CD4-positive, alpha-beta T cell treated with Interleukin-15 for 1 hour (primary cell): ENCODE measurements at regions not wholly inside any gene's neighbourhood (a gene's known extent, or its start where the extent isn't known, plus 50 kb on each side); places are given as distances from the start of the nearest gene placed in this dataset.
"Not testable (repeated sequence)": the region's sequence is repeated elsewhere in the genome, so short reads cannot be mapped to it uniquely, and the experiment has no call there.

Experiments
- DNase-seq: peaks from one replicate; pipeline ENCODE4 v3.0.0-alpha.2; 2020

DNA sequence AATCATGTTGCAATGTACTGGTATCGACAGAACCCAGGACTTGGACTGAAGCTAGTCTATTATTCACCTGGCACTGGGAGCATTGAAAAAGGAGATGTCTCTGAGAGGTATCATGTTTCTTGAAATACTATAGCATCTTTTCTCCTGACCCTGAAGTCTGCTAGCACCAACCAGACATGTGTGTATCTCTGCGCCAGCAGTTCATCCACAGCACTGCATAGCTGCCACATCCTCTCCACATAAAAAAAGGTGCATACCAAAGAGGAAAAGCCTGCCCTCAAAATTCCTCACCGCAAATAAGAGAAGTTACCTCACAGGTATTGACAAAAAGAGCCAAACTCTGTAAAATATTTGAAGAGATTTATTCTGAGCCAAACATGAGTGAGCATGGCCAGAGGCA lies 99.5 kb upstream of the PRSS3 start:
- no peak for DNase-seq

DNA sequence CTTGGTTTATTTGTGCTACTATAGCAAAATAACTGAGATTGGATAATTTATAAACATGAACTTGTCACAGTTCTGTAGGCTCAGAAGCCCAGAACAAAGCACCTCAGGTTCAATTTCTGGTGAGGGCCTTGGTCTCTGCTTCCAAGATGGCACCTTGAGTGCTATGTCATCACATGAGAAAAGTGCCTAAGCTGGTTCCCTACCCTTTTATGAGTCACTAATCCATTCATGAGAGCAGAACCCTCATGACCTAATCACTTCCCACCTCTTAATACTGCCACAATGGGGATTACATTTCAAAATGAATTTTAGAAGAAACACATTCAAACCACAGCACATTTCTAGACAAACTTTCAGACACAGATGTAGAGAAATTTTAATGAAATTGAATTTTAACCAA lies 98.2 kb upstream of the PRSS3 start:
- DNase-seq = no peak

- no peak for DNase-seq
Measured at GRCh38 chr9:33698267-33698666, 97.1 kb upstream of the PRSS3 start.

- not testable (repeated sequence) for DNase-seq
Measured at GRCh38 chr9:33700940-33701339, 94.4 kb upstream of the PRSS3 start.

DNA sequence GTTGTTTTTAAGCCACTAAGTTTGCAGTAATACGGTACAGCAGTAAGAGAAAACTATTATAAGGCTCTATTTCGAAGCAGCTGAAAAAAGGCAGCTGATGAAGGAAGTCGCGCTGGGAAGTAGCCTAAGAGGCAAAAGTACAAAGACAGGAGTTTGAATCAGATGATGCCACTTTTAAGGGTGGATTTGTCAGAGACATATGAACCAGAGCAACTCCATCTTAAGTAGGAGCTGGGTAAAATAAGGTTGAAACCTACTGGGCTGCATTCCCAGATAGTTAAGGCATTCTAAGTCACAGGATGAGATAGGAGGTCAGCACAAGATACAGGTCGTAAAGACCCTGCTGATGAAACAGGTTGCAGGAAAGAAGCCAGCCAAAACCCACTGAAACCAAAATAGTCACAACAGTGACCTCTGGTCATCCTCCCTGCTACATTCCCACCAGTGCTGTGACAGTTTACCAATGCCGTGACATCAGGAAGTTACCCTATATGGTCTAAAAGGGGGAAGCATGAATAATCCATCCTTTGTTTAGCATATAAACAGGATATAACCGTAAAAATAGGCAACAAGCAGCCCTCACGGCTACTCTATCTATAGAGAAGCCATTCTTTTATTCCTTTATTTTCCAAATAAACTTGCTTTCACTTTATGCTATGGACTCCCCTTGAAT lies 91.8 kb upstream of the PRSS3 start:
- DNase-seq = no peak

DNA sequence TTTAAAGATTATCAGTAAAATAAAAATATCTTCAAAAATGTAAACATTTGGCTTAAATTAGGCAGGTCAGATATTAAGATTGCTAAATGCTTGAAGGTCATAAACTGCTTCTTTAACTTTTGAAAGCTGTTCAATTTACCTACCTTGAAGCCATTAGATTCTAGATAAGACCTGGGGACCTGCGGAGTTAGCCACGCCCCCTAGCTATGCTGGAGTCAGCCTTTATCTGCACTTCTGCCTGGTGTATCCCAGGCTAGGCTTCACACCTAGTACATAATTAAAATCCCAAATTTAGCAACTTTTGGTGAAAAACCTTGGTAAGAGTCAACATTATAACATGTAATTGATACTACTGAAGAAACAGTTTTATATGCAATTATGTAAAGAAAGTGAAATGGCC lies 89.9 kb upstream of the PRSS3 start:
- not testable (repeated sequence) for DNase-seq

DNA sequence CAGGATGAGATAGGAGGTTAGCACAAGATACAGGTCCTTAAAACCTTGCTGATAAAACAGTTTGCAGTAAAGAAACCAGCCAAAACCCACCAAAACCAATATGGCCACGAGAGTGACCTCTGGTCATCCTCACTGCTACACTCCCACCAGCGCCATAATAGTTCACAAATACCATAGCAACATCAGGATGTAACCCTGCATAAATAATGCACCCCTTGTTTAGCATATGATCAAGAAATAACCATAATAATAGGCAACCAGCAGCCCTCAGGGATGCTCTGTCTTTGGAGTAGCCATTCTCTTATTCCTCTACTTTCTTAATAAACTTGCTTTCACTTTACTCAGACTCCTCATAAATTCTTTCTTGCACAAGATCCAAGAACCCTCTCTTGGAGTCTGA lies 86.9 kb upstream of the PRSS3 start:
- no peak for DNase-seq

- no peak for DNase-seq
Measured at GRCh38 chr9:33709269-33709668, 86.1 kb upstream of the PRSS3 start.

DNA sequence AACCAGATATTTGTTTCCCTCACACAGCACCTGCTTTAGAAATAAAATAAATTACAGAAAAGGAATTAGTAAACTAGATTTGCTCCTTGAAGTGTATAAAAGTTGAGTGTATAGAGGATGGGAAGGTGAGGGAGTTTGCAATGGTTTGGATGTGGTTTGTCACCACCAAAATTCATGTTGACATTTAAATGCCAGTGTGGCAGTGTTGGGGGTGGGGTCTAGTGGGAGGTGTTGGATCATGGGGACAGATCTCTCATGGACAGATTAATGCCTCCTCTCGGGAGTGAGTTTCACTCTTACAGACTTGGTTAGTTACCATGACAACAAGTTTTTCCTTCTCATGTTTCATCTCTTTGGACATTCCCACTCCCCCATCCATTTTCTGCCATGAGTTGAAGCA lies 83.9 kb upstream of the PRSS3 start:
- DNase-seq = not testable (repeated sequence)

- no peak for DNase-seq
Measured at GRCh38 chr9:33714989-33715388, 80.4 kb upstream of the PRSS3 start.

DNA sequence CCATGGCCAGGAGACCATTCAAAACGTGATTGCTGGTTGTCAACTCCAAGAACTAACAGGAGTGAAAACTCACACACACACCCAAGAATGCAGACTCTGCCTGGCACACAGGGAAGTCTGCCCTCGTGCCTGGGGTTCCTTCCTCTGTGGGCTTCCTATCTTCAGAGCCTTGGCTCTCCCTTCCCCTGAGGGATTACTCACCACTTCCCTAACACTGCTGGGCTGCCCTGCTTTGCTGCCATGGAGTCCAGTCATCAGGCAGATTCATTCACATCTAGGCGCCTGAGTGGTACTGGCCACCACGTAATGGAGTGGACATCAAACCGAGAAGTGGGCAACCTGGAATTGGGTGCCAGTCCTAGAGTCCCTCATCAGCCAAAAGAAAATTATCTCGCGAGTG lies 76.4 kb upstream of the PRSS3 start:
- peak; percentile 53 for DNase-seq

GRCh38 chr9:33719581-33720374 lies 75.6 kb upstream of the PRSS3 start:
- peak; percentile 22 for DNase-seq

DNA sequence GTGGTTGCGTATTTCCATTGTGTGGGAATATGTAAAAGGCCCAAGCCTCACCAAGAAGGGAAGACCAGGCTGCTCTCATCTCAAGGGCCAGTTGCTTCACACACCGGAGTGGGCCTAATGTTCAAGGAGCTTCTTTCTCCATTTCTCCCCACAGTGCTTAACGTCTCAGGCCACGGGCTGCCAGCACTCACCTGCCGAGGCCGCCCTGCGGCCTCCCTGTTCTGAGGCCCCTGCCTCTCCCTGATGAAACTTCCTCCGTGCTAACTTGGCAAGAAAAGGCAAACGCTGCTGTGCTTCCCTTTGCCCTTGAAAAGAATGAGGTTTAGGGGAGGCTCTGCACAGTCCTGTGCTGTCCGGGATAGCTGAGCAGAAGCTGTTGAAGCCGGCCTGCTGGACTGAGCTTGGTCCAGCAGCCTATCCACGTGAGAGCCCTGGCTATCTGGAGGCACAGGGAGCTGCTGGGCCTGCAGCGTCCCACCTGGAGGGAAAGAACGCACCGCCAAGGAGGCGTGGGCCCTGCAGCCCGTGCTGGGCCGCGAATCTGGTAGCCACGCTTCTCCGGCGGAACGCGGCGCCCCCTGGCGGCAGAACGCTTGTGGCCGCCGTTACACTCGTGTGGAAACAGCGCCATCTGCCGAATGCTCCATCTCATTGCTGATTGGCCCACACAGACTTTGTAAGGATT lies 73.5 kb upstream of the PRSS3 start:
- DNase-seq = peak; percentile 77

DNA sequence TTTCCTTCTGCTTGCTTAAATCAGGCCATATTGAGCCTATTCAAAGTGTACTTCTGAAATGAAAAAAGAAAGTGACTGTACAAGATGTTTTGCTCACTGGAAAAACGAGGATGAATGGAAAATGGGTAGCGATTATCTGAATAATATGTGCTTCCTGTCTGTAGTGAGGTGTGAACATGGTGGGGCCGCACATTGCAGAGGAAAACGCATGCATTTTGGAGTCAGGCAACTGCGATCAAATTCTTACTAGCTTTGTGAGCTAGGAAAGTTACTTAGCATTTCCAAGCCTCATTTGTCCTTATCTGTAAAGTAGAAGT lies 73.0 kb upstream of the PRSS3 start:
- no peak for DNase-seq

- no peak for DNase-seq
Measured at GRCh38 chr9:33728613-33729012, 66.7 kb upstream of the PRSS3 start.

DNA sequence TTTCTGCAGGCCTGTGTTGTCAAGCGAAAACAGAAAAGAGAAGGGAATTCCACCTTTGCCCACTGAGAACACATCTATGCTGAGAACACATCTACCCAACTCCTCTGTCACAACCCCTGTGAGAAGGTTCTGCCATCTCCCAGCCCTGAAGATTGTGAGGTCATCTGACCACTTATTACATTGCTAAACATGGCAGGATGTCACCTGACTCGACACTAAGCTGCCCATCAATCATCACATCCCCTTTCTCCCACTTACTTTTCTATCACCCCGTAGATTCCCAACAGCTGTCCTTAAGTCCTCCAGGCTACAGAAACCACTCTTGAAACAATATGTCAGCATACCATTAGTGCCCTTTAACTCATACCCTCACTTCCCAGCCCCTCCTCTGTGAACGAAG lies 64.2 kb upstream of the PRSS3 start:
- no peak for DNase-seq

GRCh38 chr9:33731625-33732024 lies 63.7 kb upstream of the PRSS3 start:
- DNase-seq = no peak

DNA sequence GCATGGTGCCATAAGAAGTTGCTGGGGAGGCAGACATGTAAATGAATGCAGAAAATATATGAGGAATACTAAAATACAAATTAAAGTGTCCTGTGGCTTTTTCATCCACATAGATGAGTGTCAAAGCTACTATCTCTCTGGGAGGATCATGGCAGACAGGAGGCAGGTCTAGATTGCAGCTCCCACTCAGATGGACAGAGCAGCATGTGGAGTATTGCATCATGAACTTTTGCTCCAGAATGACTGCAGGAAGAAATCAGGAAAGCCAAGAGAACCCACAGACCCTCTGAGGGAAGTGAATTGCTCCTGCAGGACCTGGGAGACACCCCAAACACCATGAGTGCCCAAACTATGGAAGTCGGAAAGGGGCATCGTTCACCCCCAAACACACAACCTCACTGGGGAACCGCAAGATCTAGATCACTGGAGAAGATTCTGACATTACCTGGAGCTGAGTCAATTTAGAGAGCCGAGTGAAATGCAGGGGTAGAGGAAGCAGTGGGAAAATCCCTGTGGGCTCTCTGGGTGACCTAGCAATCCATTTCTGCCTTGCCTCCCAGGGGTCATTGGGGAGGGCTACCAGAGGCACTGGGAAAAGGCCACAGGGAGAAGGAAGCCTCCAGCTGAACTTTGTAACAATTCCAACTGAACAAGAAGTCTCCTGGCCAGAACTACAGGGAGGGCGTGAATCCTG lies 61.0 kb upstream of the PRSS3 start:
- not testable (repeated sequence) for DNase-seq

DNA sequence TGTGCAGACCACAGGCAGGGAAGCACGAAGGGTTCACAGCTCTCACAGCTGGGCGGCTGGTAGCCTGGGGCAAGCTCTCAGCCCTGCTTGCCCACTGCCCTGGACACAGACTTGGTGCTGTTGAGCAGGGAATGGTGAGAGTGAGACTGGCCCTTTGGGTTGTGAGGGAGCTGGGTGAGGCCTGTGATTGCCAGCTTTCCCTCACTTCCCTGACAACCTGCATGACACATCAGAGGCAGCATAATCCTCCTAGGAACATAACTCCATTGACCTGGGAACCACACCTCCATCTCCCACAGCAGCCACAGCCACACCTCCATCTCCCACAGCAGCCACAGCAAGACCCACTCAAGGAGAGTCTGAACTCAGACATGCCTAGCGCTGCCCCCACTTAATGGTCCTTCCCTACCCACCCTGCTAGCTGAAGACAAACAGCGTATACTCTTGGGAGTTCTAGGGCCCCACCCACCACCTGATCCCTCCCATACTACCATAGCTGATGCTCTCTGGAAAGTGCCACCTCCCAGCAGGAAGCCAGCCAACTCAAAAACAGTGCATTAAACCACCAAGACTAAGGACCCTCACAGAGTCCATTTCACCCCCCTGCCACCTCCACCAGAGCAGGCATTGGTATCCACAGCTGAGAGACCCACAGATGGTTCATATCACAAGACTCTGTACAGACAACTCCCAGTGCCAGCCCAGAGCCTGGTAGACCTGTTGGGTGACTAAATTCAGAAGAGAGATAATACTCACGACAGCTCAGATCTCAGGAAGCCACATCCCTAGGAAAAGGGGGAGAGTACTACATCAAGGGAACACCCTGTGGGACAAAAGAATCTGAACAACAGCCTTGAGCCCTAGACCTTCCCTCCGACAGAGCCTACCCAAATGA lies 60.2 kb upstream of the PRSS3 start:
- DNase-seq = not testable (repeated sequence)

GRCh38 chr9:33737811-33738606 lies 57.4 kb upstream of the PRSS3 start:
- no peak for DNase-seq

DNA sequence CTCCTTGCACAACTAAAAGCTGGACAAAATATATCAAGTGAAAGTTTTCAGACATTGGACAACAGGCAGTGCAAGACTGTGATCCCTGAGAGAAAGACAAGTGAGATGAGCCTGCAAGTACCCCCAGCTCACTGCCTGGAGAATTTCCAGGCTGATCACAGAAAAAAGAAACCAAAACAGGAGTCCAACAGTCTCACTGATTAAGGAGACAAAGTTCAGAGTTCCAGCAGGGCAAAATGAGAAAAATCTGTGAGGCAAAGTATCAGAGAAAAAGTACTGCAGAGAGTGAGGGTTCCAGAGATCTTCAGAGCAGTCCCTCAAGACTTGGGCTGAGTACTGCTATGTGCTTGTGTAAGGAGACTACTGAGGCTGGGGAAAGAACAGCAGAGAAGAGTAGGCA lies 56.0 kb upstream of the PRSS3 start:
- DNase-seq = no peak

GRCh38 chr9:33740075-33740474 lies 55.3 kb upstream of the PRSS3 start:
- no peak for DNase-seq
